ENCODE measurements at regions not wholly inside any gene's neighbourhood (a gene's known extent, or its start where the extent isn't known, plus 50 kb on each side); places are given as distances from the start of the nearest gene placed in this dataset.

DNA sequence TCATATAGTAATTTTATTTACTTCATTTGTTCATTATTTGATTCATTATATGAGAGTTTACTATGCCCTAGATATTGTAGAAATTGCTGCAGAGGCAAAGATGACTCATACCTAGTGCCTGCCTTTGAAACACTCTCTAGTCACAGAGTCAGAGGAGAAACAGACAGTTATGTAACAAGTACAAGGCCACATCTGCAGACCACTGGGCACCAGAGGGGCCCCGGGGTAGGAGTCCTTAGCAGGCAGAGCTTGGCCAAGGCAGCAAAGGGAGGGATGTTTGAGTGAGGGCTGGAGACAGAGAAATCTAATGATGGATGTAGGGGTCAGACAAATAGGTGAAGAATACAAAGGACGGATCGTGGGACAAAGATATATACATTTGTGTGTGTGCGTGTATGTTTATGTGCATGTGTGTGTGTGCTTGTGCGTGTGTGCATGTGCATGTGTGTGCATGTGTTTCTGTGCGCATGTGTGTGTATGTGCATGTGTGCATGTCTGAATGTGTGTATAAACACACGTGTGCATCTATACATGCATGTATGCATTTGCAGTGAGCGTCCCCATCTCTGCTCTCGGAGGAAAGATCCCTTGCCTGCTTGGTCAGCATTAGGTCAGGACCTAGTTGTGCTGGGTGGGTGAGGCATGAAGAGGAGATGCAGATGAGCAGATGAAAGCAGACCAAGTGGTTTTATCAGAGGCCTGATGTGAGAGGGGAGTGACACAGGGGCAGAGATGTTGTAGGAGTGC, 170.6 kb upstream of the MYT1L start:
- H3K9me3 Mint-ChIP-seq: peaks cover 14% of the 10 kb centered on the region
- no peaks in the 10 kb centered on the region for H3K36me3 Mint-ChIP-seq
- H3K27me3 Mint-ChIP-seq (ENCODE audit: low read depth): peaks cover 2% of the 10 kb centered on the region
- no peak overlapping the region for H3K27ac Mint-ChIP-seq
- H3K4me1 Mint-ChIP-seq: no peaks in the 10 kb centered on the region
- DNase-seq (ENCODE audit: low spot score in 2 of 2, unreplicated experiment in 2 of 2): no peak
- H3K4me3 Mint-ChIP-seq: no peak overlapping the region
- TF ChIP-seq, protein P1, sequence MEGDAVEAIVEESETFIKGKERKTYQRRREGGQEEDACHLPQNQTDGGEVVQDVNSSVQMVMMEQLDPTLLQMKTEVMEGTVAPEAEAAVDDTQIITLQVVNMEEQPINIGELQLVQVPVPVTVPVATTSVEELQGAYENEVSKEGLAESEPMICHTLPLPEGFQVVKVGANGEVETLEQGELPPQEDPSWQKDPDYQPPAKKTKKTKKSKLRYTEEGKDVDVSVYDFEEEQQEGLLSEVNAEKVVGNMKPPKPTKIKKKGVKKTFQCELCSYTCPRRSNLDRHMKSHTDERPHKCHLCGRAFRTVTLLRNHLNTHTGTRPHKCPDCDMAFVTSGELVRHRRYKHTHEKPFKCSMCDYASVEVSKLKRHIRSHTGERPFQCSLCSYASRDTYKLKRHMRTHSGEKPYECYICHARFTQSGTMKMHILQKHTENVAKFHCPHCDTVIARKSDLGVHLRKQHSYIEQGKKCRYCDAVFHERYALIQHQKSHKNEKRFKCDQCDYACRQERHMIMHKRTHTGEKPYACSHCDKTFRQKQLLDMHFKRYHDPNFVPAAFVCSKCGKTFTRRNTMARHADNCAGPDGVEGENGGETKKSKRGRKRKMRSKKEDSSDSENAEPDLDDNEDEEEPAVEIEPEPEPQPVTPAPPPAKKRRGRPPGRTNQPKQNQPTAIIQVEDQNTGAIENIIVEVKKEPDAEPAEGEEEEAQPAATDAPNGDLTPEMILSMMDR (IDR thresholded peaks at IDR 0.05; ENCODE audit: unreplicated experiment): no peak

- Mint-ChIP-seq H3K27me3 (ENCODE audit: low read depth) (peaks cover 4% of the 10 kb centered on the region), H3K4me1 (no peaks in the 10 kb centered on the region), H3K9me3 (peaks cover 10% of the 10 kb centered on the region), H3K27ac (no peak overlapping the region), H3K4me3 (no peak overlapping the region), H3K36me3 (no peaks in the 10 kb centered on the region)
- no peak for DNase-seq (ENCODE audit: low spot score in 2 of 2, unreplicated experiment in 2 of 2)
- TF ChIP-seq, protein P1 (IDR thresholded peaks at IDR 0.05; ENCODE audit: unreplicated experiment): no peak
These were observed 164.5 kb upstream of the MYT1L start for GRCh38 chr2:2495606-2496005.

GRCh38 chr2:2493496-2493895, 162.4 kb upstream of the MYT1L start:
- no peak for DNase-seq (ENCODE audit: low spot score in 2 of 2, unreplicated experiment in 2 of 2)
- Mint-ChIP-seq H3K27ac (no peak overlapping the region), H3K9me3 (peaks cover 9% of the 10 kb centered on the region), H3K4me1 (no peaks in the 10 kb centered on the region), H3K27me3 (ENCODE audit: low read depth) (peaks cover 7% of the 10 kb centered on the region), H3K4me3 (no peak overlapping the region), H3K36me3 (no peaks in the 10 kb centered on the region)
- TF ChIP-seq, protein P1 (IDR thresholded peaks at IDR 0.05; ENCODE audit: unreplicated experiment): no peak

DNA sequence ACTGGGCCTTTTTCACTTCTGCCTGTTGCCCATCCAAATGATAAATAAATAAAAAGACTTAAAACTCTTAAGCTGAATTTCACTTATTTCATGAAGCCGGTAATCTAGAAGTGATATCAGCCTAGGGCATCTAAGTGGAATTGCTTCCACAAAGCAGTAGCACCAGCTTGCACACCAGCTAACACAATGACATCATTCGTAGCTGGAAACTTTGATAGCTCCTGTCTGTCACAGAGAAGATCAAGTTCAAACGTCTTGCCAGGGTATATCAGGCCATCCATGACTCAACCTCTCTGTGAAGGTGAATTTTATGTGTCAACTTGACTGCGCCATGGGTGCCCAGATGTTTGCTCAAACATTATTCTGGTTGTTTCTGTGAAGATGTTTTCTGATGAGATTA, 161.7 kb upstream of the MYT1L start:
- TF ChIP-seq, protein P1 (IDR thresholded peaks at IDR 0.05; ENCODE audit: unreplicated experiment): no peak
- Mint-ChIP-seq H3K36me3 (no peaks in the 10 kb centered on the region), H3K27me3 (ENCODE audit: low read depth) (peaks cover 7% of the 10 kb centered on the region), H3K27ac (no peak overlapping the region), H3K9me3 (peaks cover 9% of the 10 kb centered on the region), H3K4me1 (no peaks in the 10 kb centered on the region), H3K4me3 (no peak overlapping the region)
- no peak for DNase-seq (ENCODE audit: low spot score in 2 of 2, unreplicated experiment in 2 of 2)

DNA sequence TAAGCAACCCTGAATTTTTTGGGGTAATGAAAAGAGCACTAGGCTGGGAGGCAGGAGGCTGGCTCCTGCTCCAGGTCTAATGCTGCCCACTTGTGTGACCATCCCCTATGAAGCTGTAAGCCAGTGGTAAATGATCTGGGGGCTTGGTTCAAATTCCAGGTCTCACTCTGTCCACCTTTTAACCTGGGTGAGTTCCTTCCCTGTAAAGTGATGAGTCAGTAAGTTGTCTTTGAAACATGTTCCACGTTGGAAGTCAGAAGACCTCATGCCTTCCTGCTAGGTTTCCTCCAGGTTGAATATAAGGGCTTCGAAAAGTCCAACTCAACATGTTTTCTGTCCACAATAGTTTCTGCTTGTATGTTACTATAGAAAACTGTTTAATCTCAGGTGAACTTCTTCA, 160.9 kb upstream of the MYT1L start:
- no peak overlapping the region for H3K27ac Mint-ChIP-seq
- H3K9me3 Mint-ChIP-seq: peaks cover 9% of the 10 kb centered on the region
- no peaks in the 10 kb centered on the region for H3K36me3 Mint-ChIP-seq
- TF ChIP-seq, protein P1 (IDR thresholded peaks at IDR 0.05; ENCODE audit: unreplicated experiment): no peak
- no peak for DNase-seq (ENCODE audit: low spot score in 2 of 2, unreplicated experiment in 2 of 2)
- no peak overlapping the region for H3K4me3 Mint-ChIP-seq
- no peaks in the 10 kb centered on the region for H3K4me1 Mint-ChIP-seq
- peaks cover 10% of the 10 kb centered on the region for H3K27me3 Mint-ChIP-seq (ENCODE audit: low read depth)

Measured in mesothelial cell of epicardium (in vitro differentiated cells).